ENCODE measurements at regions not wholly inside any gene's neighbourhood (a gene's known extent, or its start where the extent isn't known, plus 50 kb on each side); places are given as distances from the start of the nearest gene placed in this dataset.

- Histone ChIP-seq H3F3A (ENCODE audit: insufficient read depth, low read depth) (no peaks in the 10 kb centered on the region), H3K27ac (no peak overlapping the region), H3K4me1 (replicated peaks; ENCODE audit: insufficient read depth) (no peaks in the 10 kb centered on the region), H3K9me2 (ENCODE audit: insufficient read depth) (no peaks in the 10 kb centered on the region), H3K9me3 (ENCODE audit: insufficient read depth, low read depth) (no peaks in the 10 kb centered on the region), H3K36me3 (ENCODE audit: low read depth) (no peaks in the 10 kb centered on the region), H3K79me2 (ENCODE audit: low read depth) (no peaks in the 10 kb centered on the region), H3K4me2 (no peak overlapping the region), H4K20me1 (ENCODE audit: insufficient read depth) (no peaks in the 10 kb centered on the region), H3K4me3 (no peak overlapping the region), H2AFZ (no peak overlapping the region), H3K27me3 (ENCODE audit: insufficient read depth, low read depth) (no peaks in the 10 kb centered on the region)
- ChIA-PET CTCF (no interaction called here), POLR2A (ENCODE audit: unreplicated experiment) (no interaction called here)
- no peak for DNase-seq
- TF ChIP-seq, protein P1, sequence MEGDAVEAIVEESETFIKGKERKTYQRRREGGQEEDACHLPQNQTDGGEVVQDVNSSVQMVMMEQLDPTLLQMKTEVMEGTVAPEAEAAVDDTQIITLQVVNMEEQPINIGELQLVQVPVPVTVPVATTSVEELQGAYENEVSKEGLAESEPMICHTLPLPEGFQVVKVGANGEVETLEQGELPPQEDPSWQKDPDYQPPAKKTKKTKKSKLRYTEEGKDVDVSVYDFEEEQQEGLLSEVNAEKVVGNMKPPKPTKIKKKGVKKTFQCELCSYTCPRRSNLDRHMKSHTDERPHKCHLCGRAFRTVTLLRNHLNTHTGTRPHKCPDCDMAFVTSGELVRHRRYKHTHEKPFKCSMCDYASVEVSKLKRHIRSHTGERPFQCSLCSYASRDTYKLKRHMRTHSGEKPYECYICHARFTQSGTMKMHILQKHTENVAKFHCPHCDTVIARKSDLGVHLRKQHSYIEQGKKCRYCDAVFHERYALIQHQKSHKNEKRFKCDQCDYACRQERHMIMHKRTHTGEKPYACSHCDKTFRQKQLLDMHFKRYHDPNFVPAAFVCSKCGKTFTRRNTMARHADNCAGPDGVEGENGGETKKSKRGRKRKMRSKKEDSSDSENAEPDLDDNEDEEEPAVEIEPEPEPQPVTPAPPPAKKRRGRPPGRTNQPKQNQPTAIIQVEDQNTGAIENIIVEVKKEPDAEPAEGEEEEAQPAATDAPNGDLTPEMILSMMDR (conservative IDR thresholded peaks at IDR 0.05): no peak
- no peak for TF ChIP-seq EZH2 (IDR thresholded peaks at IDR 0.05; ENCODE audit: low read depth)
- intact Hi-C loops (cut with micrococcal nuclease; ENCODE audit: unreplicated experiment): no loop called here
- BruUV-seq (replicated peaks): no TSS peak
Measured at GRCh38 chr16:55113210-55113609, 182.5 kb downstream of the IRX5 start.

GRCh38 chr16:55115506-55115905 is 184.8 kb downstream of the IRX5 start:
- intact Hi-C loops (cut with micrococcal nuclease; ENCODE audit: unreplicated experiment): no loop called here
- no peak for TF ChIP-seq EZH2 (IDR thresholded peaks at IDR 0.05; ENCODE audit: low read depth)
- TF ChIP-seq, protein P1 (conservative IDR thresholded peaks at IDR 0.05): no peak
- no peak overlapping the region for H3K4me3 ChIP-seq
- BruUV-seq (replicated peaks): no TSS peak
- H3K27me3 ChIP-seq (ENCODE audit: insufficient read depth, low read depth): no peaks in the 10 kb centered on the region
- H3F3A ChIP-seq (ENCODE audit: insufficient read depth, low read depth): no peaks in the 10 kb centered on the region
- no peak overlapping the region for H3K4me2 ChIP-seq
- H4K20me1 ChIP-seq (ENCODE audit: insufficient read depth): no peaks in the 10 kb centered on the region
- CTCF ChIA-PET: no interaction called here
- no peak overlapping the region for H2AFZ ChIP-seq
- H3K4me1 ChIP-seq (replicated peaks; ENCODE audit: insufficient read depth): no peaks in the 10 kb centered on the region
- DNase-seq: no peak
- H3K9me3 ChIP-seq (ENCODE audit: insufficient read depth, low read depth): no peaks in the 10 kb centered on the region
- H3K79me2 ChIP-seq (ENCODE audit: low read depth): no peaks in the 10 kb centered on the region
- H3K36me3 ChIP-seq (ENCODE audit: low read depth): no peaks in the 10 kb centered on the region
- H3K27ac ChIP-seq: no peak overlapping the region
- POLR2A ChIA-PET (ENCODE audit: unreplicated experiment): no interaction called here
- H3K9me2 ChIP-seq (ENCODE audit: insufficient read depth): no peaks in the 10 kb centered on the region

GRCh38 chr16:55116165-55116920 is 185.7 kb downstream of the IRX5 start:
- no peak overlapping the region for H3K4me3 ChIP-seq
- ChIA-PET POLR2A (ENCODE audit: unreplicated experiment) (no interaction called here), CTCF (no interaction called here)
- no peaks in the 10 kb centered on the region for H3K4me1 ChIP-seq (replicated peaks; ENCODE audit: insufficient read depth)
- no peak overlapping the region for H3K4me2 ChIP-seq
- intact Hi-C loops (cut with micrococcal nuclease; ENCODE audit: unreplicated experiment): no loop called here
- no peak overlapping the region for H3K27ac ChIP-seq
- H2AFZ ChIP-seq: no peak overlapping the region
- no peaks in the 10 kb centered on the region for H3K9me3 ChIP-seq (ENCODE audit: insufficient read depth, low read depth)
- no peaks in the 10 kb centered on the region for H4K20me1 ChIP-seq (ENCODE audit: insufficient read depth)
- BruUV-seq (replicated peaks): no TSS peak
- H3F3A ChIP-seq (ENCODE audit: insufficient read depth, low read depth): no peaks in the 10 kb centered on the region
- TF ChIP-seq EZH2 (IDR thresholded peaks at IDR 0.05; ENCODE audit: low read depth): no peak
- TF ChIP-seq, protein P1 (conservative IDR thresholded peaks at IDR 0.05): no peak
- H3K79me2 ChIP-seq (ENCODE audit: low read depth): no peaks in the 10 kb centered on the region
- no peak for DNase-seq
- no peaks in the 10 kb centered on the region for H3K9me2 ChIP-seq (ENCODE audit: insufficient read depth)
- no peaks in the 10 kb centered on the region for H3K27me3 ChIP-seq (ENCODE audit: insufficient read depth, low read depth)
- H3K36me3 ChIP-seq (ENCODE audit: low read depth): no peaks in the 10 kb centered on the region
